NCI-H2196 treated with DMSO at 0.1 percent for 48 hours (cell line): ENCODE measurements at regions not wholly inside any gene's neighbourhood (a gene's known extent, or its start where the extent isn't known, plus 50 kb on each side); places are given as distances from the start of the nearest gene placed in this dataset.
"Not testable (repeated sequence)": the region's sequence is repeated elsewhere in the genome, so short reads cannot be mapped to it uniquely, and the experiment has no call there.

Source experiments
- DNase-seq: peaks from one replicate; lab custom pipeline; 2025; ENCODE audit not compliant: unreplicated experiment; lab: John Stamatoyannopoulos, UW

GRCh38 chr14:83257466-83258439 lies 1724.1 kb upstream of the SEL1L start:
- DNase-seq = no peak

- DNase-seq = no peak
Observed at GRCh38 chr14:83260751-83261150, 1727.1 kb upstream of the SEL1L start.

- DNase-seq = no peak
Observed at GRCh38 chr14:83269583-83269982, 1735.9 kb upstream of the SEL1L start.

- no peak for DNase-seq
Observed at GRCh38 chr14:83271663-83272062, 1738.0 kb upstream of the SEL1L start.

GRCh38 chr14:83280719-83281118 lies 1747.1 kb upstream of the SEL1L start:
- no peak for DNase-seq

- no peak for DNase-seq
Observed at GRCh38 chr14:83282706-83283105, 1749.1 kb upstream of the SEL1L start.

GRCh38 chr14:83287300-83287699 lies 1753.6 kb upstream of the SEL1L start:
- no peak for DNase-seq

- DNase-seq = no peak
Observed at GRCh38 chr14:83289390-83289789, 1755.7 kb upstream of the SEL1L start.

- no peak for DNase-seq
Observed at GRCh38 chr14:83289896-83290295, 1756.2 kb upstream of the SEL1L start.

- DNase-seq = no peak
Observed at GRCh38 chr14:83290447-83290846, 1756.8 kb upstream of the SEL1L start.

- no peak for DNase-seq
Observed at GRCh38 chr14:83291714-83292113, 1758.1 kb upstream of the SEL1L start.

- DNase-seq = no peak
Observed at GRCh38 chr14:83294941-83295340, 1761.3 kb upstream of the SEL1L start.

- no peak for DNase-seq
Observed at GRCh38 chr14:83297361-83297760, 1763.7 kb upstream of the SEL1L start.

GRCh38 chr14:83298016-83298415 lies 1764.4 kb upstream of the SEL1L start:
- DNase-seq = not testable (repeated sequence)

GRCh38 chr14:83300476-83301064 lies 1766.9 kb upstream of the SEL1L start:
- no peak for DNase-seq

GRCh38 chr14:83301791-83302190 lies 1768.1 kb upstream of the SEL1L start:
- no peak for DNase-seq

- DNase-seq = no peak
Observed at GRCh38 chr14:83309211-83309610, 1775.6 kb upstream of the SEL1L start.

GRCh38 chr14:83309833-83310232 lies 1776.2 kb upstream of the SEL1L start:
- DNase-seq = no peak

- no peak for DNase-seq
Observed at GRCh38 chr14:83312511-83312910, 1778.9 kb upstream of the SEL1L start.

- no peak for DNase-seq
Observed at GRCh38 chr14:83314764-83315163, 1781.1 kb upstream of the SEL1L start.

GRCh38 chr14:83316356-83316755 lies 1782.7 kb upstream of the SEL1L start:
- no peak for DNase-seq

- DNase-seq = no peak
Observed at GRCh38 chr14:83320837-83321236, 1787.2 kb upstream of the SEL1L start.
